ENCODE measurements at regions not wholly inside any gene's neighbourhood (a gene's known extent, or its start where the extent isn't known, plus 50 kb on each side); places are given as distances from the start of the nearest gene placed in this dataset.

GRCh38 chr6:133701633-133702331 lies 187.1 kb upstream of the TCF21 start (continued):
- TF ChIP-seq ZNF407 (IDR thresholded peaks at IDR 0.05; ENCODE audit: low read depth) = no peak
- TF ChIP-seq NBN (IDR thresholded peaks at IDR 0.05; ENCODE audit: low read depth) = peak; percentile 99
- no peak for TF ChIP-seq ZNF408 (CRISPR knock-in tag; IDR thresholded peaks at IDR 0.05; ENCODE audit: low read depth)
- no peak for TF ChIP-seq CHD4 (IDR thresholded peaks at IDR 0.05; ENCODE audit: insufficient read depth, insufficient replicate concordance, low read depth, low read length, poor library complexity, severe bottlenecking)
- 0 out of 2 replicates have a peak, but pooled peaks have one; percentile 60 for TF ChIP-seq ZC3H11A (IDR thresholded peaks at IDR 0.05; ENCODE audit: low read depth, low read length)
- no peak; the same call in 1 of the 2 replicates for TF ChIP-seq HMBOX1 (IDR thresholded peaks at IDR 0.05)
- TF ChIP-seq ZNF699 (CRISPR knock-in tag; IDR thresholded peaks at IDR 0.05; ENCODE audit: insufficient replicate concordance) = no peak
- peak; percentile 78 for TF ChIP-seq CBX5 (IDR thresholded peaks at IDR 0.05; ENCODE audit: borderline replicate concordance, low read depth)
- no peak for TF ChIP-seq KLF10 (CRISPR knock-in tag; IDR thresholded peaks at IDR 0.05)
- no peak for TF ChIP-seq THAP7 (CRISPR knock-in tag; IDR thresholded peaks at IDR 0.05)
- TF ChIP-seq TAF9B (IDR thresholded peaks at IDR 0.05; ENCODE audit: partially characterized antibody) = peak; percentile 97
- TF ChIP-seq GMEB1 (CRISPR knock-in tag; IDR thresholded peaks at IDR 0.05) = no peak
- no peak for TF ChIP-seq PURB (CRISPR knock-in tag; IDR thresholded peaks at IDR 0.05; ENCODE audit: low read depth)
- TF ChIP-seq HBP1 (CRISPR knock-in tag; IDR thresholded peaks at IDR 0.05) = no peak; the same call in 1 of the 2 replicates
- TF ChIP-seq BCOR (IDR thresholded peaks at IDR 0.05) = peak; percentile 93

Data from K562 (cell line).